A673 (cell line): ENCODE measurements at regions not wholly inside any gene's neighbourhood (a gene's known extent, or its start where the extent isn't known, plus 50 kb on each side); places are given as distances from the start of the nearest gene placed in this dataset.

Experiments used
- BruUV-seq: library from RNA; stranded (reverse); fragments of 400-500 nt; replicated peaks from 2 replicates; lab custom pipeline; 2021; lab: Mats Ljungman, UMichigan
- CTCF ChIA-PET: fragments of 300-600 bp; sonication (Branson Sonifier 250); formaldehyde crosslinking; loops from one replicate; lab custom pipeline; 2022; ENCODE audit warnings: antibody characterized with exemption; lab: Charles Lee
- POLR2A ChIA-PET: fragments of 300-600 bp; sonication (Branson Sonifier 250); formaldehyde crosslinking; loops from one replicate; lab custom pipeline; 2022; ENCODE audit warnings: antibody characterized with exemption; ENCODE audit not compliant: low non-redundant PET; lab: Charles Lee
- DNase-seq: peaks from one replicate; pipeline ENCODE4 v3.0.0-alpha.2; 2015; ENCODE audit warnings: low spot score
- H3K27ac ChIP-seq: fragments of 200-600 bp; sonication (generic); 2 replicates; pipeline ENCODE4 v1.5.1; 2016; ENCODE audit warnings: mixed run types, low read depth, mild to moderate bottlenecking, mixed read lengths, antibody characterized with exemption, low read length; ENCODE audit not compliant: poor library complexity, severe bottlenecking
- H3K27me3 ChIP-seq: fragments of 200-600 bp; sonication (generic); replicated peaks from 2 replicates; pipeline ENCODE4 v1.6.1; 2017; ENCODE audit warnings: mixed run types, low read depth, mild to moderate bottlenecking, mixed read lengths, antibody characterized with exemption, low read length; ENCODE audit not compliant: insufficient read depth, poor library complexity
- H3K36me3 ChIP-seq: fragments of 200-600 bp; sonication (generic); 2 replicates; pipeline ENCODE4 v1.6.1; 2016; ENCODE audit warnings: mixed run types, mild to moderate bottlenecking, mixed read lengths, antibody characterized with exemption, low read length; ENCODE audit not compliant: insufficient read depth, poor library complexity, severe bottlenecking
- H3K4me1 ChIP-seq: fragments of 200-600 bp; sonication (generic); 2 replicates; pipeline ENCODE4 v1.6.1; 2017; ENCODE audit warnings: mixed run types, mild to moderate bottlenecking, mixed read lengths, antibody characterized with exemption, low read length; ENCODE audit not compliant: insufficient read depth, poor library complexity, severe bottlenecking
- H3K4me3 ChIP-seq: fragments of 200-600 bp; sonication (generic); 2 replicates; pipeline ENCODE4 v1.5.1; 2016; ENCODE audit warnings: low read depth, mixed run types, mild to moderate bottlenecking, mixed read lengths, low read length; ENCODE audit not compliant: poor library complexity, severe bottlenecking
- H3K9me3 ChIP-seq: fragments of 200-600 bp; sonication (generic); 2 replicates; pipeline ENCODE4 v1.6.1; 2016; ENCODE audit warnings: mixed run types, low read depth, mild to moderate bottlenecking, mixed read lengths, antibody characterized with exemption, low read length; ENCODE audit not compliant: poor library complexity, severe bottlenecking
- CTCF ChIP-seq: fragments of 300-800, 200-600 bp; sonication (generic); conservative IDR thresholded peaks from 2 replicates; pipeline ENCODE4 v1.5.1; 2017; ENCODE audit warnings: low read depth, mild to moderate bottlenecking, antibody characterized with exemption, low read length, moderate library complexity, mixed read lengths
- EZH2 ChIP-seq: fragments of 200-600 bp; sonication (generic); IDR thresholded peaks from 2 replicates; pipeline ENCODE4 v1.6.1; 2017; ENCODE audit warnings: borderline replicate concordance, low read depth, mild to moderate bottlenecking, mixed read lengths, antibody characterized with exemption, low read length; ENCODE audit not compliant: poor library complexity, severe bottlenecking
- intact Hi-C: fragments of 100-400 bp; cut with micrococcal nuclease; formaldehyde crosslinking; loops from one replicate; pipeline ENCODE4 v1.10.0; 2022; ENCODE audit not compliant: unreplicated experiment

GRCh38 chr15:31579976-31580375 is 253.3 kb downstream of the KLF13 start:
- no peak overlapping the region for H3K4me3 ChIP-seq
- H3K9me3 ChIP-seq = no peaks in the 10 kb centered on the region
- no peak for TF ChIP-seq CTCF
- TF ChIP-seq EZH2 = no peak
- no peaks in the 10 kb centered on the region for H3K4me1 ChIP-seq
- intact Hi-C loops = loop anchor here (10.0 kb wide), 1 partner anchor 285 kb away; no protein-coding TSS in a partner anchor
- CTCF ChIA-PET = no interaction called here
- BruUV-seq = no TSS peak
- no peaks in the 10 kb centered on the region for H3K27me3 ChIP-seq
- POLR2A ChIA-PET = no interaction called here
- no peak overlapping the region for H3K27ac ChIP-seq
- H3K36me3 ChIP-seq = no peaks in the 10 kb centered on the region
- no peak for DNase-seq

GRCh38 chr15:31584195-31584594 is 257.6 kb downstream of the KLF13 start:
- no peak for DNase-seq
- Histone ChIP-seq H3K4me3 (no peak overlapping the region), H3K4me1 (no peaks in the 10 kb centered on the region), H3K36me3 (no peaks in the 10 kb centered on the region), H3K27me3 (no peaks in the 10 kb centered on the region), H3K9me3 (no peaks in the 10 kb centered on the region), H3K27ac (no peak overlapping the region)
- no TSS peak for BruUV-seq
- ChIA-PET CTCF (no interaction called here), POLR2A (no interaction called here)
- intact Hi-C loops = no loop called here
- TF ChIP-seq CTCF (no peak), EZH2 (no peak)

GRCh38 chr15:31585240-31585639 is 258.6 kb downstream of the KLF13 start:
- TF ChIP-seq CTCF (no peak), EZH2 (no peak)
- intact Hi-C loops = no loop called here
- ChIA-PET CTCF (no interaction called here), POLR2A (no interaction called here)
- Histone ChIP-seq H3K9me3 (no peaks in the 10 kb centered on the region), H3K4me1 (no peaks in the 10 kb centered on the region), H3K27me3 (no peaks in the 10 kb centered on the region), H3K4me3 (no peak overlapping the region), H3K36me3 (no peaks in the 10 kb centered on the region), H3K27ac (no peak overlapping the region)
- no TSS peak for BruUV-seq
- no peak for DNase-seq
